ENCODE measurements at regions not wholly inside any gene's neighbourhood (a gene's known extent, or its start where the extent isn't known, plus 50 kb on each side); places are given as distances from the start of the nearest gene placed in this dataset.

DNA sequence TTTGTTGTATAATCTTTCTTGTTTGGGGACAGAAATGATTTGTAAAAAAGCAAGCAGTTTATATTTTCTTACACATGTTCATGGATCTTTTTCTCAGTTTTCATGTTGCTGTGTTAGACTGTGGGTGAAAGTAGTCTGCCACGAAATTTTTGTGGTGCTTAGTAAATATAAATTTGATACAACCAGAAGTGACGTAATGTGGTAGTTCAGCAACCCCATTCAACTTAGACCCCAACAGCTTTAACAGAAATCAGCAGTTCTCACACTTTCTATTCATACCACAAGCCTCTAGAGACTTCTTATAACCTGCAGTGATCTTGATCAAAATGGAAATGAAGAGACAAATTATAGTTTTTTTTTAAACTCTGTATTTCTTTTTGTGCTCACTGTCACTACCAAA lies 120.2 kb upstream of the IGSF10 start:
- no peaks in the 10 kb centered on the region for H3K27me3 ChIP-seq
- H3K4me1 ChIP-seq: peaks cover 0 to 20% (median 11%) of the 10 kb centered on the region in 4 donors
- TF ChIP-seq POLR2AphosphoS5 (IDR thresholded peaks at IDR 0.05): no peak
- no peak for TF ChIP-seq EP300 (IDR thresholded peaks at IDR 0.05)
- TF ChIP-seq POLR2A (IDR thresholded peaks at IDR 0.05; ENCODE audit: low read depth): no peak
- TF ChIP-seq, protein P1, sequence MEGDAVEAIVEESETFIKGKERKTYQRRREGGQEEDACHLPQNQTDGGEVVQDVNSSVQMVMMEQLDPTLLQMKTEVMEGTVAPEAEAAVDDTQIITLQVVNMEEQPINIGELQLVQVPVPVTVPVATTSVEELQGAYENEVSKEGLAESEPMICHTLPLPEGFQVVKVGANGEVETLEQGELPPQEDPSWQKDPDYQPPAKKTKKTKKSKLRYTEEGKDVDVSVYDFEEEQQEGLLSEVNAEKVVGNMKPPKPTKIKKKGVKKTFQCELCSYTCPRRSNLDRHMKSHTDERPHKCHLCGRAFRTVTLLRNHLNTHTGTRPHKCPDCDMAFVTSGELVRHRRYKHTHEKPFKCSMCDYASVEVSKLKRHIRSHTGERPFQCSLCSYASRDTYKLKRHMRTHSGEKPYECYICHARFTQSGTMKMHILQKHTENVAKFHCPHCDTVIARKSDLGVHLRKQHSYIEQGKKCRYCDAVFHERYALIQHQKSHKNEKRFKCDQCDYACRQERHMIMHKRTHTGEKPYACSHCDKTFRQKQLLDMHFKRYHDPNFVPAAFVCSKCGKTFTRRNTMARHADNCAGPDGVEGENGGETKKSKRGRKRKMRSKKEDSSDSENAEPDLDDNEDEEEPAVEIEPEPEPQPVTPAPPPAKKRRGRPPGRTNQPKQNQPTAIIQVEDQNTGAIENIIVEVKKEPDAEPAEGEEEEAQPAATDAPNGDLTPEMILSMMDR (IDR thresholded peaks at IDR 0.05): no peak
- no peaks in the 10 kb centered on the region for H3K36me3 ChIP-seq
- H3K9me3 ChIP-seq: no peaks in the 10 kb centered on the region
- no peak overlapping the region for H3K4me3 ChIP-seq
- 67% methylated on average over 2 of the region's 2 CpGs for WGBS
- intact Hi-C loops (cut with DNase I): no loop called here
- DNase-seq (ENCODE audit: extremely low spot score): no peak
- H3K27ac ChIP-seq (replicated peaks in 1 of 4): no peak overlapping the region

DNA sequence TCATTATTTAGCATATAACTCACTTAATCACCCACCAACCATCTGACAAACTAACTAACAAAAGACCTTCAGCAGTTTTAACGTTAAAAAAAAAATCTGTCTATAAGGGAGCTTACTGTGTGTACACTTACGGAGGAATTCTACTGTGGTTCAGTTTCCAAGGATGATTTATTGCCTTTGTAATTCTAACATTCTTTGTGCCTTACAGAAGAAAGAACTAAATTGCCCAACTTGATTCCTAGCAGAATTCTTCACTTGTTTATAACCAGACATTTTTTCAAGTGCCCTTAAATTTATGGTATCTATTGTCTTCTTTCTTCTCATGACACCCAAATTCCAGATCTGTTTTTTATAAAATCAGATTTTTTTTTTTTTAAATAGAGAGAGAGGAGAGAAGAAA lies 119.7 kb upstream of the IGSF10 start:
- Histone ChIP-seq H3K9me3 (no peaks in the 10 kb centered on the region), H3K27ac (replicated peaks in 1 of 4) (no peak overlapping the region), H3K27me3 (no peaks in the 10 kb centered on the region), H3K36me3 (no peaks in the 10 kb centered on the region), H3K4me3 (no peak overlapping the region), H3K4me1 (peaks cover 0 to 20% (median 11%) of the 10 kb centered on the region in 4 donors)
- 13% methylated on average over 2 of the region's 2 CpGs for WGBS
- no peak for DNase-seq (ENCODE audit: extremely low spot score)
- intact Hi-C loops (cut with DNase I): no loop called here
- TF ChIP-seq POLR2AphosphoS5 (IDR thresholded peaks at IDR 0.05) (no peak), POLR2A (IDR thresholded peaks at IDR 0.05; ENCODE audit: low read depth) (no peak), EP300 (IDR thresholded peaks at IDR 0.05) (no peak)
- TF ChIP-seq, protein P1 (IDR thresholded peaks at IDR 0.05): no peak

DNA sequence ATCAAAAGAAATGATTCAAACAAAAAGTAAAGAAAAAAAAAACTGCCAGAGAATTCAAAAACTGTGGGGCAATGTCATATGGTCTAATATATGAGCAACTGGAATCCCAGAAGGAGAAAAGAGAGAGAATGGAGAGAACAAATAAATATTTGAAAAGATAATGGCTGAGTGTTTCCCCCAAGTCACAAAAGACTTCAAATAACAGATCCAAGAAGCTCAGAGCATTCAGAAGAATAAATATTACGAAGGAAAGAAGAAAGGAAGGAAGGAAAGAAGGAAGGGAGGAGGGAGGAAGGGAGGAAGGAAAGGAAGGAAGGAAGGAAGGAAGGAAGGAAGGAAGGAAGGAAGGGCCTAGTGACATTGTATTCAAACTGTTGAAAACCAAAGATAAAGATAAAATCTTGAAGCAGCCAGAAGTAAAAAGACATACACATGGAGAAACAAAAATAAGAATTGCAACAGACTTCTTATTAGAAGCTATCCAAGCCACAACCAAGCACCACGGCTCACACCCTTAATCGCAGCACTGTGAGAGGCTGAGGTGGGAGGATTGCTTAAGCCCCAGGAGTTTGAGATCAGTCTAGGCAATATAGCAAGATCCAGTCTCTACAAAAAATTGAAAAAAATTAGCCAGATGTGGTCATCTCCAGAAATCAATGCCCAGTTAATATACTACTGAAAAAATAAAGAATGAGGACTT lies 118.9 kb upstream of the IGSF10 start:
- DNase-seq (ENCODE audit: extremely low spot score): no peak
- no peaks in the 10 kb centered on the region for H3K27me3 ChIP-seq
- intact Hi-C loops (cut with DNase I): no loop called here
- no peak for TF ChIP-seq EP300 (IDR thresholded peaks at IDR 0.05)
- TF ChIP-seq, protein P1 (IDR thresholded peaks at IDR 0.05): no peak
- no peak for TF ChIP-seq POLR2AphosphoS5 (IDR thresholded peaks at IDR 0.05)
- no peak for TF ChIP-seq POLR2A (IDR thresholded peaks at IDR 0.05; ENCODE audit: low read depth)
- 74% methylated on average over 3 of the region's 3 CpGs for WGBS
- H3K27ac ChIP-seq (replicated peaks in 1 of 4): no peak overlapping the region
- no peaks in the 10 kb centered on the region for H3K36me3 ChIP-seq
- H3K4me1 ChIP-seq: peaks cover 0 to 20% (median 11%) of the 10 kb centered on the region in 4 donors
- no peaks in the 10 kb centered on the region for H3K9me3 ChIP-seq
- H3K4me3 ChIP-seq: no peak overlapping the region

- Histone ChIP-seq H3K36me3 (no peaks in the 10 kb centered on the region), H3K9me3 (no peaks in the 10 kb centered on the region), H3K27me3 (no peaks in the 10 kb centered on the region), H3K4me1 (peaks cover 0 to 20% (median 11%) of the 10 kb centered on the region in 4 donors), H3K4me3 (no peak overlapping the region), H3K27ac (replicated peaks in 1 of 4) (no peak overlapping the region)
- DNase-seq (ENCODE audit: extremely low spot score): no peak
- TF ChIP-seq POLR2A (IDR thresholded peaks at IDR 0.05; ENCODE audit: low read depth) (no peak), EP300 (IDR thresholded peaks at IDR 0.05) (no peak), POLR2AphosphoS5 (IDR thresholded peaks at IDR 0.05) (no peak)
- TF ChIP-seq, protein P1 (IDR thresholded peaks at IDR 0.05): no peak
- intact Hi-C loops (cut with DNase I): no loop called here
- WGBS: 100% methylated on average over 1 of the region's 1 CpG
Measured at GRCh38 chr3:151578495-151578894, 117.6 kb upstream of the IGSF10 start.
